ENCODE measurements at regions not wholly inside any gene's neighbourhood (a gene's known extent, or its start where the extent isn't known, plus 50 kb on each side); places are given as distances from the start of the nearest gene placed in this dataset.
"Not testable (repeated sequence)": the region's sequence is repeated elsewhere in the genome, so short reads cannot be mapped to it uniquely, and the experiment has no call there.

GRCh38 chr13:99730403-99730802, 229.1 kb downstream of the TM9SF2 start:
- Histone ChIP-seq H3K27me3 (ENCODE audit: control insufficient read depth, insufficient read depth, low read length) (no peaks in the 10 kb centered on the region), H3K27ac (ENCODE audit: low read length) (no peak overlapping the region), H3K4me3 (ENCODE audit: low read length) (no peak overlapping the region), H3K36me3 (ENCODE audit: control insufficient read depth, insufficient read depth, low read length) (no peaks in the 10 kb centered on the region), H3K4me1 (ENCODE audit: control insufficient read depth, insufficient read depth, low read length) (peaks cover 6% of the 10 kb centered on the region), H3K9me3 (ENCODE audit: control insufficient read depth, insufficient read depth, low read length) (no peaks in the 10 kb centered on the region)
- no peak for DNase-seq (ENCODE audit: low read depth, low spot score)
- WGBS (ENCODE audit: insufficient coverage, insufficient read length) = no CpG with 5 or more reads among the region's 11 CpGs

GRCh38 chr13:99729745-99730144, 228.5 kb downstream of the TM9SF2 start:
- Histone ChIP-seq H3K36me3 (ENCODE audit: control insufficient read depth, insufficient read depth, low read length) (no peaks in the 10 kb centered on the region), H3K4me3 (ENCODE audit: low read length) (no peak overlapping the region), H3K4me1 (ENCODE audit: control insufficient read depth, insufficient read depth, low read length) (peaks cover 6% of the 10 kb centered on the region), H3K9me3 (ENCODE audit: control insufficient read depth, insufficient read depth, low read length) (no peaks in the 10 kb centered on the region), H3K27ac (ENCODE audit: low read length) (no peak overlapping the region), H3K27me3 (ENCODE audit: control insufficient read depth, insufficient read depth, low read length) (no peaks in the 10 kb centered on the region)
- no peak for DNase-seq (ENCODE audit: low read depth, low spot score)
- no CpG with 5 or more reads among the region's 16 CpGs for whole genome bisulfite sequencing (ENCODE audit: insufficient coverage, insufficient read length)

- not testable (repeated sequence) for H3K27ac ChIP-seq (ENCODE audit: low read length); DNase-seq (ENCODE audit: low read depth, low spot score); H3K4me1 ChIP-seq (ENCODE audit: control insufficient read depth, insufficient read depth, low read length); H3K36me3 ChIP-seq (ENCODE audit: control insufficient read depth, insufficient read depth, low read length); H3K4me3 ChIP-seq (ENCODE audit: low read length); H3K9me3 ChIP-seq (ENCODE audit: control insufficient read depth, insufficient read depth, low read length); H3K27me3 ChIP-seq (ENCODE audit: control insufficient read depth, insufficient read depth, low read length)
- WGBS (ENCODE audit: insufficient coverage, insufficient read length) = no CpG with 5 or more reads among the region's 6 CpGs
Measured at GRCh38 chr13:99727651-99728050, 226.4 kb downstream of the TM9SF2 start.

- Histone ChIP-seq H3K36me3 (ENCODE audit: control insufficient read depth, insufficient read depth, low read length) (no peaks in the 10 kb centered on the region), H3K4me1 (ENCODE audit: control insufficient read depth, insufficient read depth, low read length) (peaks cover under 1% of the 10 kb centered on the region), H3K27ac (ENCODE audit: low read length) (no peak overlapping the region), H3K4me3 (ENCODE audit: low read length) (no peak overlapping the region), H3K9me3 (ENCODE audit: control insufficient read depth, insufficient read depth, low read length) (no peaks in the 10 kb centered on the region), H3K27me3 (ENCODE audit: control insufficient read depth, insufficient read depth, low read length) (no peaks in the 10 kb centered on the region)
- DNase-seq (ENCODE audit: low read depth, low spot score) = no peak
- WGBS (ENCODE audit: insufficient coverage, insufficient read length) = no CpG with 5 or more reads among the region's 10 CpGs
Measured at GRCh38 chr13:99726282-99726894, 225.1 kb downstream of the TM9SF2 start.

- Histone ChIP-seq H3K36me3 (ENCODE audit: control insufficient read depth, insufficient read depth, low read length) (no peaks in the 10 kb centered on the region), H3K4me1 (ENCODE audit: control insufficient read depth, insufficient read depth, low read length) (no peaks in the 10 kb centered on the region; the same call in none of the 2 replicates), H3K27me3 (ENCODE audit: control insufficient read depth, insufficient read depth, low read length) (no peaks in the 10 kb centered on the region), H3K4me3 (ENCODE audit: low read length) (no peak overlapping the region), H3K27ac (ENCODE audit: low read length) (no peak overlapping the region), H3K9me3 (ENCODE audit: control insufficient read depth, insufficient read depth, low read length) (no peaks in the 10 kb centered on the region)
- WGBS (ENCODE audit: insufficient coverage, insufficient read length) = no CpG with 5 or more reads among the region's 11 CpGs
- DNase-seq (ENCODE audit: low read depth, low spot score) = no peak
Measured at GRCh38 chr13:99725644-99726043, 224.4 kb downstream of the TM9SF2 start.

GRCh38 chr13:99724633-99725517, 223.6 kb downstream of the TM9SF2 start:
- Histone ChIP-seq H3K36me3 (ENCODE audit: control insufficient read depth, insufficient read depth, low read length) (no peaks in the 10 kb centered on the region), H3K27me3 (ENCODE audit: control insufficient read depth, insufficient read depth, low read length) (no peaks in the 10 kb centered on the region), H3K9me3 (ENCODE audit: control insufficient read depth, insufficient read depth, low read length) (no peaks in the 10 kb centered on the region), H3K4me3 (ENCODE audit: low read length) (no peak overlapping the region), H3K27ac (ENCODE audit: low read length) (no peak overlapping the region), H3K4me1 (ENCODE audit: control insufficient read depth, insufficient read depth, low read length) (no peaks in the 10 kb centered on the region; the same call in none of the 2 replicates)
- no CpG with 5 or more reads among the region's 16 CpGs for WGBS (ENCODE audit: insufficient coverage, insufficient read length)
- no peak for DNase-seq (ENCODE audit: low read depth, low spot score)

GRCh38 chr13:99723878-99724277, 222.6 kb downstream of the TM9SF2 start:
- H3K36me3 ChIP-seq (ENCODE audit: control insufficient read depth, insufficient read depth, low read length) = no peaks in the 10 kb centered on the region
- no peaks in the 10 kb centered on the region; the same call in none of the 2 replicates for H3K4me1 ChIP-seq (ENCODE audit: control insufficient read depth, insufficient read depth, low read length)
- WGBS (ENCODE audit: insufficient coverage, insufficient read length) = no CpG with 5 or more reads among the region's 3 CpGs
- no peaks in the 10 kb centered on the region for H3K27me3 ChIP-seq (ENCODE audit: control insufficient read depth, insufficient read depth, low read length)
- DNase-seq (ENCODE audit: low read depth, low spot score) = no peak
- no peaks in the 10 kb centered on the region for H3K9me3 ChIP-seq (ENCODE audit: control insufficient read depth, insufficient read depth, low read length)
- no peak overlapping the region for H3K4me3 ChIP-seq (ENCODE audit: low read length)
- no peak overlapping the region for H3K27ac ChIP-seq (ENCODE audit: low read length)

GRCh38 chr13:99722931-99723330, 221.7 kb downstream of the TM9SF2 start:
- H3K27ac ChIP-seq (ENCODE audit: low read length) = no peak overlapping the region
- no CpG with 5 or more reads among the region's 7 CpGs for WGBS (ENCODE audit: insufficient coverage, insufficient read length)

GRCh38 chr13:99722338-99722818, 221.1 kb downstream of the TM9SF2 start:
- H3K27me3 ChIP-seq (ENCODE audit: control insufficient read depth, insufficient read depth, low read length) = no peaks in the 10 kb centered on the region
- DNase-seq (ENCODE audit: low read depth, low spot score) = no peak
- WGBS (ENCODE audit: insufficient coverage, insufficient read length) = no CpG with 5 or more reads among the region's 3 CpGs
- no peaks in the 10 kb centered on the region for H3K36me3 ChIP-seq (ENCODE audit: control insufficient read depth, insufficient read depth, low read length)
- H3K4me1 ChIP-seq (ENCODE audit: control insufficient read depth, insufficient read depth, low read length) = no peaks in the 10 kb centered on the region; the same call in none of the 2 replicates
- no peaks in the 10 kb centered on the region for H3K9me3 ChIP-seq (ENCODE audit: control insufficient read depth, insufficient read depth, low read length)
- no peak overlapping the region for H3K27ac ChIP-seq (ENCODE audit: low read length)
- H3K4me3 ChIP-seq (ENCODE audit: low read length) = no peak overlapping the region

More at GRCh38 chr13:99722931-99723330, 221.7 kb downstream of the TM9SF2 start:
- H3K36me3 ChIP-seq (ENCODE audit: control insufficient read depth, insufficient read depth, low read length) = no peaks in the 10 kb centered on the region
- no peaks in the 10 kb centered on the region; the same call in none of the 2 replicates for H3K4me1 ChIP-seq (ENCODE audit: control insufficient read depth, insufficient read depth, low read length)
- no peaks in the 10 kb centered on the region for H3K9me3 ChIP-seq (ENCODE audit: control insufficient read depth, insufficient read depth, low read length)
- H3K27me3 ChIP-seq (ENCODE audit: control insufficient read depth, insufficient read depth, low read length) = no peaks in the 10 kb centered on the region
- DNase-seq (ENCODE audit: low read depth, low spot score) = no peak
- H3K4me3 ChIP-seq (ENCODE audit: low read length) = no peak overlapping the region

GRCh38 chr13:99721606-99722337, 220.5 kb downstream of the TM9SF2 start:
- DNase-seq (ENCODE audit: low read depth, low spot score) = no peak
- Histone ChIP-seq H3K9me3 (ENCODE audit: control insufficient read depth, insufficient read depth, low read length) (no peaks in the 10 kb centered on the region), H3K36me3 (ENCODE audit: control insufficient read depth, insufficient read depth, low read length) (no peaks in the 10 kb centered on the region), H3K27ac (ENCODE audit: low read length) (no peak overlapping the region), H3K27me3 (ENCODE audit: control insufficient read depth, insufficient read depth, low read length) (no peaks in the 10 kb centered on the region), H3K4me3 (ENCODE audit: low read length) (no peak overlapping the region), H3K4me1 (ENCODE audit: control insufficient read depth, insufficient read depth, low read length) (no peaks in the 10 kb centered on the region; the same call in none of the 2 replicates)
- no CpG with 5 or more reads among the region's 4 CpGs for WGBS (ENCODE audit: insufficient coverage, insufficient read length)
